Peyer's patch (tissue), 4 donors: ENCODE measurements at regions not wholly inside any gene's neighbourhood (a gene's known extent, or its start where the extent isn't known, plus 50 kb on each side); places are given as distances from the start of the nearest gene placed in this dataset.

Source experiments
- POLR2A ChIP-seq, 2 donors: fragments of 450-650 bp; IDR thresholded peaks; one replicate each; pipeline ENCODE4 v1.5.1; 2017; ENCODE audit warnings: antibody characterized with exemption in 2 of 2, mild to moderate bottlenecking in 2 of 2, moderate library complexity in 2 of 2
- TF ChIP-seq, protein P1 (sequence below), 6 experiments: fragments of 450-650 bp in 4 of 6; fragments of 200-600 bp in 2 of 6; sonication (generic) in 1 of 6; IDR thresholded peaks; one replicate each; pipeline ENCODE4 v1.5.1; 2017 to 2019; ENCODE audit warnings: antibody characterized with exemption in 6 of 6, mild to moderate bottlenecking in 3 of 6, moderate library complexity in 1 of 6

DNA sequence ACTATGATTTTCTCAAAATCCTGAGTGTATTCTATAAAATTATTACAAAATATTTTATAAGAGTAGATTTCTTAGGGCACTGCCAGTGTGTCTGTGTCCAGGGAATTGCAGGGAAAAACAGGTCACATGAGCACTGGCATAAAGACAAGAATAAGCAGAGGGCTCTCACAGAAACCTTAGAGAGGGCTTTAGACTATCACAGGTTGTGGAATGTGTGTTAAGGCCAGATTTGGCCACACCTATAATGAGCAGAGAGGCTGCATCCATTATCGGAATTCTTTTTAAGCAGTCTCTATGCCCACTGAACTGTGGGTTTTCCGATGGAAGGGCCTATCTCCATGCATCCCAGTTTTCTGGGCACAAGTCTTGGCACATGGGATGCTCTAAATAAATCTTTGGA is 90.2 kb downstream of the RTP4 start:
- TF ChIP-seq, protein P1, sequence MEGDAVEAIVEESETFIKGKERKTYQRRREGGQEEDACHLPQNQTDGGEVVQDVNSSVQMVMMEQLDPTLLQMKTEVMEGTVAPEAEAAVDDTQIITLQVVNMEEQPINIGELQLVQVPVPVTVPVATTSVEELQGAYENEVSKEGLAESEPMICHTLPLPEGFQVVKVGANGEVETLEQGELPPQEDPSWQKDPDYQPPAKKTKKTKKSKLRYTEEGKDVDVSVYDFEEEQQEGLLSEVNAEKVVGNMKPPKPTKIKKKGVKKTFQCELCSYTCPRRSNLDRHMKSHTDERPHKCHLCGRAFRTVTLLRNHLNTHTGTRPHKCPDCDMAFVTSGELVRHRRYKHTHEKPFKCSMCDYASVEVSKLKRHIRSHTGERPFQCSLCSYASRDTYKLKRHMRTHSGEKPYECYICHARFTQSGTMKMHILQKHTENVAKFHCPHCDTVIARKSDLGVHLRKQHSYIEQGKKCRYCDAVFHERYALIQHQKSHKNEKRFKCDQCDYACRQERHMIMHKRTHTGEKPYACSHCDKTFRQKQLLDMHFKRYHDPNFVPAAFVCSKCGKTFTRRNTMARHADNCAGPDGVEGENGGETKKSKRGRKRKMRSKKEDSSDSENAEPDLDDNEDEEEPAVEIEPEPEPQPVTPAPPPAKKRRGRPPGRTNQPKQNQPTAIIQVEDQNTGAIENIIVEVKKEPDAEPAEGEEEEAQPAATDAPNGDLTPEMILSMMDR (IDR thresholded peaks at IDR 0.05) = no peak
- no peak for TF ChIP-seq POLR2A (IDR thresholded peaks at IDR 0.05)
